MCF 10A (cell line): ENCODE measurements at regions not wholly inside any gene's neighbourhood (a gene's known extent, or its start where the extent isn't known, plus 50 kb on each side); places are given as distances from the start of the nearest gene placed in this dataset.

Experiments
- BruUV-seq: library from RNA; stranded (reverse); fragments of 400-500 nt; replicated peaks from 2 replicates; lab custom pipeline; 2021; lab: Mats Ljungman, UMichigan
- CTCF ChIA-PET: fragments of 300-600 bp; sonication (Branson Sonifier 250); formaldehyde crosslinking; extraction: SDS; loops from one replicate; lab custom pipeline; 2021; ENCODE audit warnings: antibody characterized with exemption, inconsistent platforms; lab: Yijun Ruan, JAX
- POLR2A ChIA-PET: fragments of 300-600, 350-650 bp; sonication (Branson Sonifier 250); formaldehyde crosslinking; extraction: SDS; loops from one replicate; lab custom pipeline; 2020; ENCODE audit warnings: antibody characterized with exemption, inconsistent platforms; lab: Yijun Ruan, JAX
- DNase-seq: peaks from one replicate; pipeline ENCODE4 v3.0.0-alpha.2; 2018; ENCODE audit not compliant: unreplicated experiment
- H3K27ac Mint-ChIP-seq: one replicate; pipeline ENCODE4 v1.8.0; 2022; ENCODE audit warnings: mild to moderate bottlenecking, low read depth, mixed read lengths; ENCODE audit not compliant: unreplicated experiment
- H3K27me3 Mint-ChIP-seq: one replicate; pipeline ENCODE4 v1.8.0; 2022; ENCODE audit warnings: mixed read lengths; ENCODE audit not compliant: insufficient read depth, unreplicated experiment
- H3K36me3 Mint-ChIP-seq: one replicate; pipeline ENCODE4 v1.8.0; 2022; ENCODE audit warnings: mild to moderate bottlenecking, moderate library complexity, mixed read lengths; ENCODE audit not compliant: insufficient read depth, unreplicated experiment
- H3K4me1 Mint-ChIP-seq: one replicate; pipeline ENCODE4 v1.8.0; 2022; ENCODE audit warnings: mixed read lengths; ENCODE audit not compliant: insufficient read depth, unreplicated experiment
- H3K4me3 Mint-ChIP-seq: one replicate; pipeline ENCODE4 v1.8.0; 2022; ENCODE audit warnings: mild to moderate bottlenecking, moderate library complexity, mixed read lengths; ENCODE audit not compliant: unreplicated experiment
- H3K9me3 Mint-ChIP-seq: one replicate; pipeline ENCODE4 v1.8.0; 2022; ENCODE audit warnings: mixed read lengths; ENCODE audit not compliant: unreplicated experiment
- CTCF ChIP-seq: fragments of 200-600 bp; IDR thresholded peaks from one replicate; pipeline ENCODE4 v1.8.0; 2022; ENCODE audit warnings: antibody characterized with exemption, mild to moderate bottlenecking; ENCODE audit not compliant: unreplicated experiment
- intact Hi-C: fragments of 100-400 bp; cut with micrococcal nuclease; formaldehyde crosslinking; loops from 2 replicates; pipeline ENCODE4 v1.14.1; 2022

GRCh38 chr10:88116971-88117626 lies 253.7 kb downstream of the PTEN start:
- no peak overlapping the region for H3K27ac Mint-ChIP-seq
- DNase-seq: no peak
- no peaks in the 10 kb centered on the region for H3K36me3 Mint-ChIP-seq
- no peak overlapping the region for H3K4me3 Mint-ChIP-seq
- H3K9me3 Mint-ChIP-seq: no peaks in the 10 kb centered on the region
- intact Hi-C loops: no loop called here
- no peak for TF ChIP-seq CTCF
- no peaks in the 10 kb centered on the region for H3K27me3 Mint-ChIP-seq
- BruUV-seq: no TSS peak
- ChIA-PET POLR2A (no interaction called here), CTCF (interaction anchor here (0.7 kb wide), 1 partner anchor 165 kb away, joined by 3 read pairs; no protein-coding TSS in a partner anchor)
- H3K4me1 Mint-ChIP-seq: no peaks in the 10 kb centered on the region

DNA sequence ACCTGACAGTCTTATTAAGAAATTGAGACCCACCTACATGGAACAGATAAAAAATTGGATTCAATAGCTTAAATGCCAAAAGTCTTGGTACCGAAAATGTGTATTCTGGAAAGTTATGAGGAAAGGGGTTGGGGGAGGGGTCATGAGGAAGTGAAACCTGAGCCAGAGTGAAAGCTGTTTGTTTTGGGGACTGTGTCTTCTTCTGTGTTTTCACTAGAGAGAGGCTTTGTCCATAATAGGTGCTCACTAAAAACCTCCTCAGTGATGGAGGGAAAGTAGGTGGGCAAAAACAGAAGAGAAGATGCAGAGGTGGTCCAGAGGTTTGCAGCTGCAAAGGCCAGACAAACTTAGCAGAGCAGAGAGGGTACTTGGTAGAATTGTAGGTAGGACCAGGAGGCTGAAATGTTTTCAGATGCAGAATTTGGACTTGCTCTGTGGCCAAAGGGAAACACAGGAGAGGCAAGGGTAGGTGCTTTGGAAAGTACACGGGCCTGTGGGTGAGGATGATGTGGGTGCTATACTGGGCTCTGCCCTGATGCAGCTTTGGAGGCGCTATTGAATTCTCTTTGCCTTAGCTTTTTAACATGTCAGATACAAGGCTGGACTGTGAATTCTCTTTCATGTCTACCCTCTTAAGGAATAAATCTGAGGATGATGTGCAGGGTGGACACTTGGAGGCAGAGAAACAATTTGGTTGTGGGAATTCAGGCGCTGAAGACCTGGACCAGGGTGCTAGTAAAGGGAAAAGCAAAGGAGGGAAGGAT lies 254.6 kb downstream of the PTEN start:
- Mint-ChIP-seq H3K36me3 (no peaks in the 10 kb centered on the region), H3K27ac (no peak overlapping the region), H3K27me3 (no peaks in the 10 kb centered on the region), H3K4me1 (no peaks in the 10 kb centered on the region), H3K4me3 (no peak overlapping the region), H3K9me3 (no peaks in the 10 kb centered on the region)
- TF ChIP-seq CTCF: no peak
- CTCF ChIA-PET: interaction anchor here (1.0 to 1.2 kb wide), 2 partner anchors 10 to 269 kb away, joined by 3 read pairs; no protein-coding TSS in a partner anchor
- BruUV-seq: no TSS peak
- no peak for DNase-seq
- POLR2A ChIA-PET: interaction anchor here (0.5 to 0.6 kb wide), 2 partner anchors 255 to 427 kb away, joined by 3 read pairs; partner anchors contain the start of genes KLLN and PTEN
- intact Hi-C loops: no loop called here

DNA sequence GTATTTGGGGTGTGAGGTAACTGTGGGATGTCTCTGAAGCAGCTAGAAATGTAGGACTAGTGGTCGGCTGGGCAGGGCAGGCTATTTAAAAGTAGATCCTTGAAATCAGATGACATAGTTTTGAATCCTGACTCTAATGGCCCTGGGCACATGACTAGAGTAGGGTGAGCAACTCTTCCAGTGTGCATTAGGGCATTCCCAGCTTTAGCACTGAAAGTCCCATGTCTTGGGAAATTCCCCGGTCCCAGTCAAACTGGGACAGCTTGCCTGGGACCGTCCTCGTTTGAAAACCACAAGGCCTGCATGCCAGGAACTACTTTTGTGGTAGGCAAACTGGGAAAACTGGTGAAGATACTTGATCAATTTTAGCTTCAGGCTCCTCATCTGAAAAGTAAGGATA lies 255.3 kb downstream of the PTEN start:
- POLR2A ChIA-PET: interaction anchor here (0.5 kb wide), 1 partner anchor 426 kb away, joined by 3 read pairs; no protein-coding TSS in a partner anchor
- no TSS peak for BruUV-seq
- H3K9me3 Mint-ChIP-seq: no peaks in the 10 kb centered on the region
- no peak overlapping the region for H3K27ac Mint-ChIP-seq
- TF ChIP-seq CTCF: no peak
- no peak for DNase-seq
- CTCF ChIA-PET: interaction anchor here (1.0 to 1.2 kb wide), 2 partner anchors 10 to 268 kb away, joined by 3 read pairs; no protein-coding TSS in a partner anchor
- H3K4me1 Mint-ChIP-seq: no peaks in the 10 kb centered on the region
- no peaks in the 10 kb centered on the region for H3K27me3 Mint-ChIP-seq
- H3K36me3 Mint-ChIP-seq: peaks cover 2% of the 10 kb centered on the region
- intact Hi-C loops: no loop called here
- H3K4me3 Mint-ChIP-seq: no peak overlapping the region

- Mint-ChIP-seq H3K9me3 (no peaks in the 10 kb centered on the region), H3K4me1 (no peaks in the 10 kb centered on the region), H3K27ac (no peak overlapping the region), H3K4me3 (no peak overlapping the region), H3K27me3 (no peaks in the 10 kb centered on the region), H3K36me3 (peaks cover 6% of the 10 kb centered on the region)
- ChIA-PET POLR2A (no interaction called here), CTCF (interaction anchor here (0.6 to 1.2 kb wide), 3 partner anchors 9 to 838 kb away, joined by 3 read pairs; no protein-coding TSS in a partner anchor)
- no peak for DNase-seq
- intact Hi-C loops: no loop called here
- no TSS peak for BruUV-seq
- TF ChIP-seq CTCF: no peak
Observed at GRCh38 chr10:88119160-88119559, 255.7 kb downstream of the PTEN start.
